Activated CD8-positive, alpha-beta T cell treated with anti-CD3 and anti-CD28 coated beads for 36 hours (primary cell): ENCODE measurements at regions not wholly inside any gene's neighbourhood (a gene's known extent, or its start where the extent isn't known, plus 50 kb on each side); places are given as distances from the start of the nearest gene placed in this dataset.

Experiments used
- ATAC-seq: fragments of 200-7000 bp; cut with Tn5 transposase; one replicate; pipeline ENCODE4 v1.10.0; 2021; ENCODE audit warnings: mild to moderate bottlenecking, moderate library complexity
- CTCF ChIA-PET: fragments of 350-600 bp; sonication (Branson Sonifier 250); formaldehyde crosslinking; loops from one replicate; lab custom pipeline; 2021; ENCODE audit warnings: antibody characterized with exemption; lab: Charles Lee
- POLR2A ChIA-PET: fragments of 350-600 bp; sonication (Branson Sonifier 250); formaldehyde crosslinking; loops from one replicate; lab custom pipeline; 2021; ENCODE audit warnings: antibody characterized with exemption; lab: Charles Lee
- DNase-seq: peaks from one replicate; pipeline ENCODE4 v3.0.0-alpha.2; 2020
- H3K27ac Mint-ChIP-seq: one replicate; pipeline ENCODE4 v1.8.0; 2021; ENCODE audit warnings: mild to moderate bottlenecking, mixed read lengths
- H3K27me3 Mint-ChIP-seq: one replicate; pipeline ENCODE4 v1.8.0; 2021; ENCODE audit warnings: mixed read lengths
- H3K36me3 Mint-ChIP-seq: one replicate; pipeline ENCODE4 v1.8.0; 2021; ENCODE audit warnings: low read depth, mixed read lengths
- H3K4me1 Mint-ChIP-seq: one replicate; pipeline ENCODE4 v1.8.0; 2021; ENCODE audit warnings: low read depth, mixed read lengths
- H3K4me3 Mint-ChIP-seq: one replicate; pipeline ENCODE4 v1.8.0; 2021; ENCODE audit warnings: mild to moderate bottlenecking, moderate library complexity, mixed read lengths
- H3K9me3 Mint-ChIP-seq: one replicate; pipeline ENCODE4 v1.8.0; 2021; ENCODE audit warnings: mixed read lengths
- intact Hi-C: fragments of 100-400 bp; cut with micrococcal nuclease; formaldehyde crosslinking; loops from one replicate; pipeline ENCODE4 v1.10.0; 2022
- TF ChIP-seq, protein P1 (sequence below): fragments of 200-600 bp; IDR thresholded peaks from one replicate; pipeline ENCODE4 v1.8.0; 2022; ENCODE audit warnings: antibody characterized with exemption, mild to moderate bottlenecking

DNA sequence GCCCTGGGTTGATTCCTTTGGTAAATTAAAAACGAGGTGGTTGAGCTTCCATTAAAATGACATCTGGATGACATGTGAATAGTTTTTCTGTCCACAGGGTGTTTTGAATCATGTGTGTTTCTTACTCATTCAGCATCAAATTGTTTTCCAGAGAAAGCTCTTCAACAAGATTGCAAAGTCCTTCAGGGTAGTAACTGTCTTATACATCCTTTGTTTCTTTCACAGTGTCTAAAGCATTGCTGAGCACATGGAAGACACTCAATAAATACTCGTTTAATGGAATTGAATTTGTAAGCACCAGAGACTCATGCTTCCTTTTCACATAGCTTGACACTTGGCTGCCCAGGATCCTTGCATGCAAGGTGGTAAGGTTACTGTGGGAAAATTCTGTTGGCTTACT, 223.1 kb upstream of the CNTN6 start:
- TF ChIP-seq, protein P1, sequence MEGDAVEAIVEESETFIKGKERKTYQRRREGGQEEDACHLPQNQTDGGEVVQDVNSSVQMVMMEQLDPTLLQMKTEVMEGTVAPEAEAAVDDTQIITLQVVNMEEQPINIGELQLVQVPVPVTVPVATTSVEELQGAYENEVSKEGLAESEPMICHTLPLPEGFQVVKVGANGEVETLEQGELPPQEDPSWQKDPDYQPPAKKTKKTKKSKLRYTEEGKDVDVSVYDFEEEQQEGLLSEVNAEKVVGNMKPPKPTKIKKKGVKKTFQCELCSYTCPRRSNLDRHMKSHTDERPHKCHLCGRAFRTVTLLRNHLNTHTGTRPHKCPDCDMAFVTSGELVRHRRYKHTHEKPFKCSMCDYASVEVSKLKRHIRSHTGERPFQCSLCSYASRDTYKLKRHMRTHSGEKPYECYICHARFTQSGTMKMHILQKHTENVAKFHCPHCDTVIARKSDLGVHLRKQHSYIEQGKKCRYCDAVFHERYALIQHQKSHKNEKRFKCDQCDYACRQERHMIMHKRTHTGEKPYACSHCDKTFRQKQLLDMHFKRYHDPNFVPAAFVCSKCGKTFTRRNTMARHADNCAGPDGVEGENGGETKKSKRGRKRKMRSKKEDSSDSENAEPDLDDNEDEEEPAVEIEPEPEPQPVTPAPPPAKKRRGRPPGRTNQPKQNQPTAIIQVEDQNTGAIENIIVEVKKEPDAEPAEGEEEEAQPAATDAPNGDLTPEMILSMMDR: no peak
- Mint-ChIP-seq H3K9me3 (peaks cover 1% of the 10 kb centered on the region), H3K4me3 (no peak overlapping the region), H3K27me3 (no peaks in the 10 kb centered on the region), H3K36me3 (no peaks in the 10 kb centered on the region), H3K27ac (no peak overlapping the region), H3K4me1 (no peaks in the 10 kb centered on the region)
- intact Hi-C loops: no loop called here
- ATAC-seq: no peak
- no peak for DNase-seq
- ChIA-PET CTCF (no interaction called here), POLR2A (no interaction called here)

DNA sequence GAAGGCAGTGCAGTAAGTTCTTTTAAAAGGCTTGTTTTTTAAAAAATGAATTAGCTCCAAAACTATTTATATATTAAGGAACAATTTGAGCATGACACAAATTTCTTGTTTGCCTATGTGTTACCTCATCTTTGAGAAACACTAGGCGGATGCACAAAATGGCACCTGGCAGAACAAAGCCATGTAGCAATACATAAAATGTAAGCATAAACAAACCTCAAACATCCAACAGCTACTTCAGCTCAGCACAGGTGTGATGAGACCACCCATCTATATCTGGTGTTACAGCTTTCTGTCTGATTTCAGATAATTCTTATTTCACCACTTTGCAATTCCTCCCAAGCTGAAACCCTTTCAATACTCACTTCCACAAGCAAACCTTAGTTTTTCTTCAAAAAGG, 221.2 kb upstream of the CNTN6 start:
- no peaks in the 10 kb centered on the region for H3K4me1 Mint-ChIP-seq
- H3K27me3 Mint-ChIP-seq: no peaks in the 10 kb centered on the region
- TF ChIP-seq, protein P1: no peak
- ChIA-PET POLR2A (no interaction called here), CTCF (interaction anchor here (1.4 kb wide), 1 partner anchor 10 kb away, joined by 3 read pairs; no protein-coding TSS in a partner anchor)
- peaks cover 4% of the 10 kb centered on the region for H3K9me3 Mint-ChIP-seq
- ATAC-seq (no peak), DNase-seq (no peak)
- no peak overlapping the region for H3K4me3 Mint-ChIP-seq
- intact Hi-C loops: no loop called here
- no peaks in the 10 kb centered on the region for H3K36me3 Mint-ChIP-seq
- no peak overlapping the region for H3K27ac Mint-ChIP-seq

DNA sequence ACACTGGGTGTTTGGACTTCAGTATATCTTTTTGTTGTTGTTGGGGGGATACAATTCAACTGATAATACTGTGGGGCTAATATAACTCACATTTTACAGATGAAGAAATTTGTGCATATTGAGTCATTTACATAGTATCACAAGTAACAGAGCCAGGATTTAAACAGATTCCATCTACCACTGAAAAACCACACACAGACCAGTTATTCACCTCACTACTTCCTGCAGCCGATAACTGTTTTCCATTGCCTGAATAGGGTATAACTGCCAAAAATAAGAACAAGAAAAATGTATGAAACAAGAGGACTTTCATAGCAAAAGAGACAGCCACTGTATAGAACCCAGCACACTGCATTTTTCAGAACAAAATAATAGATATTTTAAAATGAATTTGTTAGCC, 215.8 kb upstream of the CNTN6 start:
- Mint-ChIP-seq H3K4me3 (no peak overlapping the region), H3K4me1 (peaks cover 3% of the 10 kb centered on the region), H3K27me3 (no peaks in the 10 kb centered on the region), H3K36me3 (no peaks in the 10 kb centered on the region), H3K27ac (no peak overlapping the region), H3K9me3 (peaks cover 3% of the 10 kb centered on the region)
- CTCF ChIA-PET: no interaction called here
- no peak for DNase-seq
- TF ChIP-seq, protein P1: no peak
- intact Hi-C loops: no loop called here
- ATAC-seq: no peak
- POLR2A ChIA-PET: no interaction called here

DNA sequence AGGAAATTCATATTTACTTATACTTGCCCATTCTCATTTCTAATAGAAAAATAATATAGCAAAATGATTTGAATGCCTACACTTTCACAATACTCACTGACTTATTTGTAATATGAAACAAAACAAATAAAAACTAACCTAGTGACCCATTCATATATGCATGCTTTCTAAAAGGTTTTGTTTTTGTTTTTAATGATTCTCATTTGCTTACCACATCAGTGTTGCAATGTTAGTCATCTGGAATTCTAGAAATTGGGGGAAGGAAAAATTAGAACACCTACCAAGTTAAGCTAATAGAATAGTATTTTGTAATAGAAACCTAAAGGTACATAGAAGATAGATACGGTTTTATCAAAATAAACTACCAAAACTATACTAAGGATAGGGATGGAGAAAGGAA, 214.1 kb upstream of the CNTN6 start:
- no peaks in the 10 kb centered on the region for H3K36me3 Mint-ChIP-seq
- peaks cover 3% of the 10 kb centered on the region for H3K4me1 Mint-ChIP-seq
- H3K27ac Mint-ChIP-seq: no peak overlapping the region
- ATAC-seq (no peak), DNase-seq (no peak)
- H3K9me3 Mint-ChIP-seq: peaks cover 3% of the 10 kb centered on the region
- intact Hi-C loops: no loop called here
- H3K27me3 Mint-ChIP-seq: no peaks in the 10 kb centered on the region
- CTCF ChIA-PET: no interaction called here
- TF ChIP-seq, protein P1: no peak
- H3K4me3 Mint-ChIP-seq: no peak overlapping the region
- POLR2A ChIA-PET: no interaction called here

DNA sequence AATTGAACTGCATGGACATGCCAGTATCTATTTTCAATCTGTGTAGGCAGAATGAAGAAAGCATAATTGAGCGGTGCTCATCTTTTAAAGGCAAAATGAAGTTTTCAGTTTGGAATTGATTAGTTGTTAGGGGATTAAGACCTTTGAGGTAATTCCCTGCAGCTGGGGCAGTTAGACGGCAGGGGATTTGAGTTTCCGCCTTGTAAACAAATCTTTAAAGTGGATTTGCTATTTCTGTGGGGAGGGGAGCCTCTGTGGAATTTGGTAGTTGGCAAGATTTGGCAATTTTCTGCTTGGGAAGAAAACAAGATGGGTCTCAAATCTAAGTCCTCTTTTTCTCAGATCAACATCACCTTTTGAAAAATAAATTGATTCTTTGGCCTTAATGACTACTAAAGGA, 212.5 kb upstream of the CNTN6 start:
- Mint-ChIP-seq H3K4me3 (no peak overlapping the region), H3K36me3 (no peaks in the 10 kb centered on the region), H3K27me3 (no peaks in the 10 kb centered on the region), H3K4me1 (peaks cover 3% of the 10 kb centered on the region), H3K27ac (no peak overlapping the region), H3K9me3 (peaks cover 1% of the 10 kb centered on the region)
- ATAC-seq: no peak
- TF ChIP-seq, protein P1: no peak
- POLR2A ChIA-PET: no interaction called here
- CTCF ChIA-PET: no interaction called here
- DNase-seq: no peak
- intact Hi-C loops: no loop called here
